ENCODE measurements at regions not wholly inside any gene's neighbourhood (a gene's known extent, or its start where the extent isn't known, plus 50 kb on each side); places are given as distances from the start of the nearest gene placed in this dataset.

GRCh38 chr9:28888806-28889205 lies 1315.5 kb upstream of the C9orf72 start:
- BruUV-seq (replicated peaks) = no TSS peak
- in situ Hi-C loops (cut with HindIII; ENCODE audit: extremely low pct_ligation_motif_present, low pct_unique_long_range_greater_than_20kb) = no loop called here
- no peak for FAIRE-seq
- no peaks in the 10 kb centered on the region for H3K4me1 ChIP-seq (ENCODE audit: insufficient read depth, low read length)
- no peaks in the 10 kb centered on the region for H4K20me1 ChIP-seq (ENCODE audit: insufficient read depth, low read length)
- no peaks in the 10 kb centered on the region for H3K36me3 ChIP-seq (replicated peaks in 1 of 2; ENCODE audit: control insufficient read depth in 1 of 2, insufficient read depth in 2 of 2, low read length in 2 of 2)
- no peak overlapping the region for H3K4me2 ChIP-seq (ENCODE audit: low read depth, low read length)
- H3K79me2 ChIP-seq (ENCODE audit: insufficient read depth, low read length) = no peaks in the 10 kb centered on the region
- ChIA-PET POLR2A (no interaction called here), CTCF (ENCODE audit: low intra/inter-chr PET ratio, low total read pairs) (no interaction called here)
- no peaks in the 10 kb centered on the region for H3K9me3 ChIP-seq (ENCODE audit: low read length)
- H3K9ac ChIP-seq (ENCODE audit: insufficient read depth, low read depth, low read length) = no peak overlapping the region
- TF ChIP-seq AKAP8 (CRISPR knock-in tag; IDR thresholded peaks at IDR 0.05) = no peak
- TF ChIP-seq NFIB (CRISPR knock-in tag; IDR thresholded peaks at IDR 0.05; ENCODE audit: borderline replicate concordance) = no peak
- TF ChIP-seq ZFP91 (CRISPR knock-in tag; IDR thresholded peaks at IDR 0.05; ENCODE audit: borderline replicate concordance) = no peak
- TF ChIP-seq CCDC6 (CRISPR knock-in tag; IDR thresholded peaks at IDR 0.05) = no peak
- no peak for TF ChIP-seq IRF9 (CRISPR knock-in tag; IDR thresholded peaks at IDR 0.05; ENCODE audit: borderline replicate concordance)
- TF ChIP-seq ZNF639 (CRISPR knock-in tag; conservative IDR thresholded peaks at IDR 0.05) = no peak
- no peak for TF ChIP-seq ZNF12 (CRISPR knock-in tag; IDR thresholded peaks at IDR 0.05)
- no peak for TF ChIP-seq RFX1 (IDR thresholded peaks at IDR 0.05)
- no peak for TF ChIP-seq ZNF674 (CRISPR knock-in tag; IDR thresholded peaks at IDR 0.05; ENCODE audit: low read depth)
- no peak overlapping the region for H3K27ac ChIP-seq (ENCODE audit: extremely low read length, insufficient read depth, low read length)
- no peak overlapping the region for H2AFZ ChIP-seq (ENCODE audit: low read length)
- no peaks in the 10 kb centered on the region for H3K27me3 ChIP-seq (ENCODE audit: control insufficient read depth in 1 of 2, insufficient read depth in 2 of 2, low read length in 2 of 2)
- no peak overlapping the region for H3K4me3 ChIP-seq (replicated peaks in 1 of 3; ENCODE audit: insufficient read depth in 1 of 3, low read depth in 2 of 3, low read length in 3 of 3)
- 42% methylated on average over 1 of the region's 1 CpG for WGBS (ENCODE audit: low lambda C conversion rate)
- ATAC-seq = no peak
- DNase-seq (ENCODE audit: low spot score) = no peak
- intact Hi-C loops (cut with micrococcal nuclease; ENCODE audit: unreplicated experiment) = no loop called here
